ENCODE measurements at regions not wholly inside any gene's neighbourhood (a gene's known extent, or its start where the extent isn't known, plus 50 kb on each side); places are given as distances from the start of the nearest gene placed in this dataset.

GRCh38 chr13:47303626-47304025, 406.8 kb upstream of the HTR2A start:
- no peak for TF ChIP-seq CTCF (IDR thresholded peaks at IDR 0.05)
- no peak for TF ChIP-seq EP300 (IDR thresholded peaks at IDR 0.05)

Data from esophagus muscularis mucosa (tissue), 3 donors.